Skin epidermis (tissue), 12 donors: ENCODE measurements at regions not wholly inside any gene's neighbourhood (a gene's known extent, or its start where the extent isn't known, plus 50 kb on each side); places are given as distances from the start of the nearest gene placed in this dataset.
A peak's percentile ranks its signal among the peaks of the same experiment; 100 is the strongest.

ENCODE experiments used
- H3K27ac ChIP-seq, 21 experiments: fragments of 200-600 bp; sonication (generic) in 11 of 21; one replicate each; pipeline ENCODE4 v1.5.0; 2020; ENCODE audit warnings: mild to moderate bottlenecking in 3 of 21, inconsistent platforms in 2 of 21, moderate library complexity in 2 of 21
- H3K4me3 ChIP-seq, 7 experiments: fragments of 200-600 bp; sonication (generic) in 2 of 7; one replicate each; pipeline ENCODE4 v1.5.0; 2020; ENCODE audit warnings: inconsistent platforms in 2 of 7, mild to moderate bottlenecking in 2 of 7, moderate library complexity in 1 of 7

DNA sequence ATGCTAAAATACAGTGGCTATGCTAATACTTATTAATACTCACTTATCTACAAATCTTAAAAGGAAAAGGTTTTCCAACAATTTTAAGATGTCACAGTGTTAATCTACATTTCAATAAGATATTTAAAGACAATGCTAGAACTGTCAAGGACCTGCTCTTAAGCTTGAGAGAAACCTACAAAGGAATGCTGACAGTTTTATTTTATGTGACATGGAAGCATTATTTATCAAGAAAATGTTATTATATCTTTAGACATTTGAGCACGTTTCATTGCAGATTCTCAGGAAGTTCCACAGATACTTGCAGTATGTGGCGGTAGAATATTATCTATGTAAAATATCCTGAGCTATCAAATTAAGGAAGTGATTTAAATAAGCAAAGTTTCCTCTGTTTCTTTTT, 1255.7 kb upstream of the ZEB2 start:
- H3K27ac ChIP-seq = no peak overlapping the region
- H3K4me3 ChIP-seq = no peak overlapping the region

DNA sequence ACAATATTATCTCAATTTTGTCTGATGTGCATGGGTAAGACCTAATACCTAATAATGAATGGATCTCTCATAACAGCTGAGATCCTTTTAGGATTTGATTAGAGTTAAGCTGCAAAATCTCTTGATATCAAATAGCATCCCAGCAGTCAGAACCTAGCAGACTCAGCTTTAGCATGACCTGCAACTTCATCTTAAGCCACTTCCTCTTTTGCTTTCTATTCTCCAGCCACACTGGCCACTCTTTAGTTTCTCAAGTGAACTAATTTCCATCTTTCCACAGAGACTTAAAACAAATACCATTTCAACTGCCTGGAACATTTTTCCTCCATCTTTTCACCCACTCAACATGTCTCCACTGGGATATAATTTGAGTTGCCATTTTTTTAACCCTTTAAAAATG, 1251.6 kb upstream of the ZEB2 start:
- no peak overlapping the region for H3K27ac ChIP-seq
- H3K4me3 ChIP-seq = no peak overlapping the region

DNA sequence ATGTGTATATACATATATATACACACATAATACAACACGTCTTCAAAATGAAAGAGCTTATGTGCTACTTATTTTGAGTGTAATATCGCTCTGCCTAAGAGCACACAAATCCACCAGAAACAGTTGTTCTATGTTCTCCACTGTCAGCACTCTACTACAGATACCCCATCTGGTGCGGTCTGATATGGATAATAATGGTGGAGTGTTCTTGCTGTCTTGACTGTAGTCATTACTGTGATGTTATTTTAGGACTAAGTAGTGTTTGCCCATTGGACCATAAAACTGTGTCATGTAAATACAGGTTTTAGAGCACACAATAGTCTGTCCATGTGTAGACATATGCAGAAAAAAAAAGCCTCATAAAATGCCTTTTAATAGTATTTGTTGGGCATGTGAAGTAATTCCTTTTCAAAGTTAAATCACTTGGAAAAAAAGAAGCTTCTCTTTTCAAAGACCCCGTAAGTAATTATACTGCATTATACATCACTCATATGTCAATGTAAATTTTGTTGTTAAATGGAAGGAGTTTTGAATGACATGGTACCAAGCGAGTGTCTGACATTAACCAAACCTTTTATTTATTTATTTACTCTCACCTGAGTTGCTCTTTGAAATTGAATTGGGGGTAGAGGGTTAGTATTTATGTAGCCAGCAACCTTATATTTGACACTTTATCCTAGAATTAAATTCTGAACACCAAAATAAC, 1249.2 kb upstream of the ZEB2 start:
- H3K4me3 ChIP-seq = no peak overlapping the region
- no peak overlapping the region for H3K27ac ChIP-seq

- no peak overlapping the region for H3K27ac ChIP-seq
- H3K4me3 ChIP-seq = no peak overlapping the region
These were observed 1246.0 kb upstream of the ZEB2 start for GRCh38 chr2:145765874-145766273.

DNA sequence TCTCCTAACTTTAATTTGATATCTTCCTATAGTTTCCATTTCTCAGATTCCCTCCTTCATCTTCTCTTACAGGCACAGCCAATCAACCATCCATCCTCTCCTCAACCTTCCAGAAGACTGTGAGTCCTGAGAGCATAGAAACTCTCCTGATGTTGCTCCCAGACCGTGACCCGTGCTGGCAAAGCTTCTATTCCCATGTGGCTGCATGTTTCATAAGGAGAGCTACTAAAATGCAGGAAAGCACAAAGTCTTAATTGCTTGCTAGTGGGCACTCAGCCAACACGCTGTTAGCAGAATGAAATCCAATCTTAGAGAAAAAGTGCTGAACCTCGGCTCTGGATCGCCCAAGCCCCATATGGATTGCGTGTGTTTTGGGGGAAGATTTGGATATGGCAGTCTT, 1244.7 kb upstream of the ZEB2 start:
- no peak overlapping the region for H3K27ac ChIP-seq
- no peak overlapping the region for H3K4me3 ChIP-seq

GRCh38 chr2:145760781-145761649, 1241.1 kb upstream of the ZEB2 start:
- no peak overlapping the region for H3K4me3 ChIP-seq
- peak overlapping the region in 2 of 21 experiments; percentile 25 to 57 for H3K27ac ChIP-seq

- Histone ChIP-seq H3K4me3 (no peak overlapping the region), H3K27ac (no peak overlapping the region)
These were observed 1239.5 kb upstream of the ZEB2 start for GRCh38 chr2:145759228-145759915.

DNA sequence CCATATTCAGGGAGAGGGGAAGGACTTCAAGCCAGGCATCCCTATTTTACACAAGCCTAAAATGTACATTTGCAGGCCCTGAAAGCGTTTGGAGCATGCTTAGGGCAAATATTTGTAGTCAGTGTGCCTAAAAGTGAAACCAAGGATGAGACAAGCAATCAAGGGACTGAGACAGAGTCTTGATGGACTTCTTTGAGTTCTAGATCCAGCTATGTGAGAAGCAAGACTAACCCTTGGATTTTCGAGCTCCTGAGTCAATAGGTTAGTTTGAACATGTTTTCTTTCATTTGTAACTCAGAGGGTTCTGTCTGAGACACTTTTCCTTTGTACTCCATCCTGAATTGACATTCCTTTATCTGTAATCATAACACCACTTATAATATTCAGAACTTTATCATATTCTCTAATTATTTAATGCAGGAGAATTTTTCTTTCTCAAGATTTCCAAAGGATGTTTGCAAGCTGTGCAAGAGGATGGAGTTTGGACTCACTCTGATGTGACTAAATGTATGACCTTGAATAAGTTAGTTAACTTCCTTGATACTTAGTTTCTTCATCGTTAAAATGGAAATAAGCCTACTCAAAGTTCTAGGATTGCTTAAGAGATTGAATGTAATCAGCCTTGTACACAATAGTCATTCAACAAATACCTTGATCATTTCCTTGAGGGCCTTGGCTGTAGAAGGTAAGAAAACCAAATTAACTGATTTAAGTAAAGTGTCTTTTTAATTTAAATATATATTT, 1237.8 kb upstream of the ZEB2 start:
- H3K4me3 ChIP-seq = no peak overlapping the region
- H3K27ac ChIP-seq = peak overlapping the region in 1 of 21 experiments; percentile 26

DNA sequence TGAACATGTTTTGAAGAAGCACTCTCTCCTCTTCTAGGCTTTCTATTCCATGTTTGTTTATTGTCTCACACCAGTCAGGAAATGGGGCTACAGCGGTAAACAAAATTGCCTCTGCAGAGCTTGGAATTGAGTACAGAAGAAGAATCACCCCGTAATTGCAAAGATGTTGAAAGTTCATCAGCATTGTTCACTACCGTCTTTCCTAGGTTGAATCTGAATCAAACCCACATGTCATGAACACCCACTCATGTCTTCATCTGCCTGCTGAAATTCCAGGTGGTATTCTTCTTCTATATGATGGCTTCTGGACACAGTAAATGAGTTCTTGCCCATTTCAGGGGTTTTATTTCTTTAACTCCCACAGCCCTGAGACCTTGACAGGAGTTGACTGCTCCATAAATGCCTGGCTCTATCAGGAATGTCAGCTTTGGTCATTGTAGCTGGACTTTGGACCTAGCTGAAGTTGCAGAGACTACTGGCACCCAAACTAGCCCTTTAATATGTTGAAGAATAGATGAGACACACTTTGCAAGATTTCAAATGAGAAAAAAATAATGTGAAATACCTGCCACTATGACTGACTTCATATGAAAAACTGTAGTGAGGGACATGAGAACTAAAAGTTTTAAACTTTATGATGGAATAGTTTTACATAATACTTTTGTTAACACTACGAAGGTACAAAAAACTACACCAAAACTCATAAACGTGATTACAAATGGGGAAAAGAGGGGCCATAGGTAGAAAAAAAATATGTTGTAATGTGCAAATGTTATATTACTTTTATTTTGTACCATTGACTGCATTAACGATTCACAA, 1235.3 kb upstream of the ZEB2 start:
- Histone ChIP-seq H3K4me3 (no peak overlapping the region), H3K27ac (no peak overlapping the region)

DNA sequence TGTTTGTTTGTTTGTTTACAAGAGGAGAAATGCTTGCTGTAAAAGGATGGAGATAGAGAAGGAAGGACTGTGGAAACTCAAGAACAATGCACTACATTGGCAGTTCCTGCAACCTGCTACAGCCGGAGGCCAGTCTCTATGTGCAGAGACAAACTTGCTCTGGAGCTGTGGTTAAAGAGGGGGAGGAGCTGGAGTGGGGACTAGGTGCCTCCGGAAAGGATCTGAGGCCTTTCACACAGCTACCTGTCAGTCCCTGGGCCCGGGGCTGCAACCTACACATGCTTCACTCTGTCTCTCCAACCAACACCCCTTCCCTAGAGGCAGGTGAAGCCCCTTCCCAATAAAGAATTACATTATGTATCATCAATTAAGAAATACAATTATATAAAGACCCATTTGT, 1234.0 kb upstream of the ZEB2 start:
- Histone ChIP-seq H3K4me3 (no peak overlapping the region), H3K27ac (no peak overlapping the region)

DNA sequence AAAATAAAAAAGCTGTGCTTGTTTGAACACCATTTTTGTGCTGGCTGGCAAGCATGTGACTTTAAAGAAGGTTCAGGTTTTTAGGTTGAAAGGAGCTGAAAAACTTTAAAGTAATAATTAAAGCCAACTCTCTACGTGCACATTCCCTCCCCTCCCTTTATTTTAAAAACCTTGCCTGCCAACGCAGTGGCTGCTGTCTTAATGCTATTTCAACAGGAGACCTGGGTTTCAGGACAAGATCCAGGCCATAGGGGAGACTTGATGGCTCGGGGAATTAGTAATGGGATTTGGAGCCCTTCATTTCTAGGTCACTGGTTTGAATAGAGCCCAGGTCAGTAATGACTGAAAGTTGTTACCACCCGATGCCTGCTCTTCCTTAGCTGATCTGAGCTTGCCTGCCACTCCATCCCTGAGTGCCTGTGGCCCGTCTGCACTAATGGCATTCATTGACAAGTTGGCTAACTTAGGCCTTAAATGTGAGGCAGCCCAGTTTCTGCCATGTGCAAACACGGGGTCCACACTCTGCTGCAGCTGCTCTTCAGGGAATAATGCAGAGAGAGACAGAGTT, 1233.2 kb upstream of the ZEB2 start:
- H3K27ac ChIP-seq = peak overlapping the region in 12 of 21 experiments; percentile 16 to 78 (median 62)
- no peak overlapping the region for H3K4me3 ChIP-seq

DNA sequence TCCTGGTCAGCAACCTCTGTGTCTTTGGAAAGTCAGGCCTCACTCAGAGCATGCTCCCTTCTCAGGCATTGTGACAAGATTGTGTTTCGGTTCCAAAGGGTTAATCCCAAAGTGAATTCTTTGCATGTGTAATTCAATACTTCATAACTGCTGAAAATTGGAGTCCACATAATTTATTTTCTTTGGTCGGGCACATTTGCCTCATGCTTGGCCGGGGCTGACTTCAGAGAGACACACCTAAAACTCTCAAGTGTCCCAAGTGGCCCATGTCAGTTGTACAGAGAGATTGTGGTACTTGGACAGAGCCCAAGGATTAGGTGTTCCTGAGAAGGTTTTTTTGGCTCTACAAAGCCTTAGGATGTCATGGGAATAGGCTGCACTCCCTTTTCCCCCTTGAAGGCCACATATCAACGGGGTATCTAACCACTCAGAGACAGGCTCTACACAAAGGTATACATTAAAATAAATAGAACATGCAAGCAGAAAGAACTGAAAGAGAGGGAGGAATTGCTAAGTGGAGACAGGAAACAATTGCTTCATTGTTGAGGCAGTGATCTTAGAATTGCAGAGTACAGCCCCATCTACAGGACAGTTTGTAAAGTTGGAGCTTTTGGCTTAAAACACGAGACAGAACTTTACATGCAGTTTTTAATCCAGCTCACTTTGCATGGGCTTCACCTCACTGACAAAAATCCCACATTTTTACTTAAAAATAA, 1232.3 kb upstream of the ZEB2 start:
- Histone ChIP-seq H3K4me3 (no peak overlapping the region), H3K27ac (peak overlapping the region in 17 of 21 experiments; percentile 33 to 78 (median 61))

DNA sequence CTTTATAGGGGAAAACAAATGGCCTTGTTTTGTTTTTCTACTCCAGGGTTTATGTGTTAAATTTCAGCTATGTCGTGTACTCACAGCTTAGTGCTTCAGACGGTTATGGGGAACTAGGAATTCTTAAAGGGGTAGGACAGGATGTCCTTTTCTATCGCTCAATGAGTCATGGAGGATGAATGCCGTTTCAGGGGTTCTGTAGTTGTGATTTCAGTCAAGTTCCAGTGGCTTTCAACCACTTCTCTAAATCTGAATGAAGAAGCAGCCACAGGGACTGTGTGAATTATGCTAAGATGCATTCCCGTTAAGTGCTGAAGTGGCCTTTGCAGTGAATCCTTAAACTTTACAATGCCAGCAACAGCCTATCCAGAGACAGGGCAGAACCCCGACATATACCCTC, 1231.7 kb upstream of the ZEB2 start:
- Histone ChIP-seq H3K4me3 (no peak overlapping the region), H3K27ac (peak overlapping the region in 16 of 21 experiments; percentile 20 to 78 (median 61))

DNA sequence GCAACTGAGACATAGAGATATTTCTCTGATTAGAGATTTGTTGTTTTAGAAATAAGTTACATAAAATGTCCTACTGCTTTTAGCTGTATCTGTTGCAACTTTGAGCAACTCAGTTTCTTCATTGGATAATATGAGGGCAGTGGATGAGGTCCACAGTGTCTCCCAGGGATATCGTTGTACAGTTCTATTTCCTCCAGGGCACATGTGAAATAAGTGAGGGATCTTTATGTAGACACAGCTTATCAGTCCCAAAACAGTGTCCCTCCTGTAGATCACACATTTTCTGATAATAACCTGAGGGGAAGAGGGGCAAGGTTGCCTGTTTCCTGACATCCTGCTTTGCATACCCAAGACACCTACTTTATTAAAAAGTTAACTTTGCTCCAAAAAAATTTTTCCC, 1231.2 kb upstream of the ZEB2 start:
- Histone ChIP-seq H3K27ac (peak overlapping the region in 15 of 21 experiments; percentile 9 to 76 (median 57)), H3K4me3 (no peak overlapping the region)

DNA sequence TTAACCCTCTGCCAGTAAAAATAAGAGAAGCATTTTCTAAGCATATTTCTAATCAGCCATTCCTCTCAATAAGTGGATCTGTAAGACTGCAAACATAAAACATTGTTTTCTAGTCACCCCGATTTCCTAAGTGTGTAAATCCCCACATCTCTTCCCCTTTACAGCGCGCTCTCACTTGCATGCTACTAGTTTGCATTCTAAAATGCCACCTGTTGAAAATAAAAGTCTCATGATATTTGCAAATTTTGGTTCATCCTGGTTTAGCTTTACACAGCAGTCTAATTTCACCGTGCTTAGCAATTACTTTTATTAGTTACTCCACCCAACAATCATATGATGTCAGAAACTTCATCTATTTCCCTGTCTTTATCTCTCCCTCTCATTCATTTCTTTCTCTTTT, 1230.7 kb upstream of the ZEB2 start:
- Histone ChIP-seq H3K27ac (peak overlapping the region in 11 of 21 experiments; percentile 9 to 76 (median 53)), H3K4me3 (no peak overlapping the region)

DNA sequence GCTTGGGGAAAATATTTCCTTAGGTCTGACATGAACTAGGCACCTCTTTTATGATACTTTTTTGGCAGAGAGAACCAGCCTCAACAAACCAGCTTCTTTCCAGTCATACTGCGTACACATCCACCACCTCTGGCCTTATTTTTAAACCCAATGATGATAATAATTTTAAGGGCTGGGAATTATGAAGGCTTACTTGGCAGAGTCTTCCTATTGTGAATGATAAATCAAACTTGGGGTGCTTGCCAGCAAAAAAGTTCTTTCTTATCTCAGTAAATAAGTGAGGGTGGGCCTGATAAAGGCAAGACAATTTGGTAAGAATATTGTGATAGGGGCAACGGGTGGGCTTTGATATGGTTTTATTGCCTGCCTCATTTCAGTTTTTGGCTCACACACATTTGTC, 1230.2 kb upstream of the ZEB2 start:
- no peak overlapping the region for H3K4me3 ChIP-seq
- H3K27ac ChIP-seq = peak overlapping the region in 6 of 21 experiments; percentile 9 to 76 (median 40)

DNA sequence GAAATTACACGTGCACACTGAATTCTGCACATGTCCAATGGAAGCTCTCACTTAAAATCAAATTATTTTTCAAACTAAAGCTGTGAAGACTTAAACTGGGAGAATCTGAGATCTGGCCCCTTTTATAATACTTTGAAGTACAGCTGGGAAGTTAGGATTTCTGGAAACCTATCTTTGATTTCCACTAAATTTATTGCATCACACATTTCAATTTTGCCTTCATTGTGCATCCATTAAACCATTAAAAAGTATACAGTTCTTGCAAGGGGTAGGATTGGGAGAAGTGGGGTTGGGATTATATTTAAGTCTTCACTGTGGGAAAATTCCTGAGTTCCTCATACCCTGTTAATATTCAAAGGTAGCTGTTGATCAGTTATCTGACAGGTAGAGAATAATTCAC, 1229.6 kb upstream of the ZEB2 start:
- Histone ChIP-seq H3K27ac (peak overlapping the region in 1 of 21 experiments; percentile 76), H3K4me3 (no peak overlapping the region)

- Histone ChIP-seq H3K4me3 (no peak overlapping the region), H3K27ac (peak overlapping the region in 1 of 21 experiments; percentile 76)
These were observed 1229.0 kb upstream of the ZEB2 start for GRCh38 chr2:145748927-145749326.
